CD4-positive, alpha-beta T cell treated with Interferon gamma for 1 hour (primary cell): ENCODE measurements at regions not wholly inside any gene's neighbourhood (a gene's known extent, or its start where the extent isn't known, plus 50 kb on each side); places are given as distances from the start of the nearest gene placed in this dataset.

ENCODE experiments used
- DNase-seq: peaks from one replicate; pipeline ENCODE4 v3.0.0-alpha.2; 2020

- no peak for DNase-seq
These were observed 304.9 kb upstream of the TCF21 start for GRCh38 chr6:133583907-133584427.

- DNase-seq, result no peak
These were observed 304.1 kb upstream of the TCF21 start for GRCh38 chr6:133584823-133585222.

GRCh38 chr6:133585978-133586377 lies 302.9 kb upstream of the TCF21 start:
- no peak for DNase-seq

GRCh38 chr6:133587546-133588160 lies 301.3 kb upstream of the TCF21 start:
- no peak for DNase-seq

- no peak for DNase-seq
These were observed 298.7 kb upstream of the TCF21 start for GRCh38 chr6:133590196-133590595.

GRCh38 chr6:133590814-133591213 lies 298.1 kb upstream of the TCF21 start:
- no peak for DNase-seq

- DNase-seq, result no peak
These were observed 297.6 kb upstream of the TCF21 start for GRCh38 chr6:133591275-133591674.

- no peak for DNase-seq
These were observed 294.2 kb upstream of the TCF21 start for GRCh38 chr6:133594652-133595110.

- DNase-seq, result no peak
These were observed 293.7 kb upstream of the TCF21 start for GRCh38 chr6:133595111-133595761.

GRCh38 chr6:133606852-133607251 lies 282.1 kb upstream of the TCF21 start:
- DNase-seq, result no peak

GRCh38 chr6:133608620-133609019 lies 280.3 kb upstream of the TCF21 start:
- no peak for DNase-seq

- no peak for DNase-seq
These were observed 279.3 kb upstream of the TCF21 start for GRCh38 chr6:133609415-133610226.

- no peak for DNase-seq
These were observed 278.6 kb upstream of the TCF21 start for GRCh38 chr6:133610227-133610840.

- no peak for DNase-seq
These were observed 277.9 kb upstream of the TCF21 start for GRCh38 chr6:133610971-133611370.

- DNase-seq, result no peak
These were observed 276.5 kb upstream of the TCF21 start for GRCh38 chr6:133612459-133612858.

- no peak for DNase-seq
These were observed 275.7 kb upstream of the TCF21 start for GRCh38 chr6:133613211-133613610.

- no peak for DNase-seq
These were observed 267.2 kb upstream of the TCF21 start for GRCh38 chr6:133621751-133622150.

GRCh38 chr6:133623065-133623464 lies 265.8 kb upstream of the TCF21 start:
- DNase-seq, result no peak

GRCh38 chr6:133623621-133624020 lies 265.3 kb upstream of the TCF21 start:
- no peak for DNase-seq

GRCh38 chr6:133626096-133626666 lies 262.7 kb upstream of the TCF21 start:
- DNase-seq, result no peak

GRCh38 chr6:133629970-133630369 lies 258.9 kb upstream of the TCF21 start:
- DNase-seq, result no peak

GRCh38 chr6:133630651-133631050 lies 258.3 kb upstream of the TCF21 start:
- no peak for DNase-seq

GRCh38 chr6:133631421-133631820 lies 257.5 kb upstream of the TCF21 start:
- DNase-seq, result no peak
